ENCODE measurements at regions not wholly inside any gene's neighbourhood (a gene's known extent, or its start where the extent isn't known, plus 50 kb on each side); places are given as distances from the start of the nearest gene placed in this dataset.

GRCh38 chr2:226077841-226078240 lies 678.3 kb downstream of the NYAP2 start:
- no peak for DNase-seq (ENCODE audit: low read depth)

GRCh38 chr2:226077031-226077430 lies 677.5 kb downstream of the NYAP2 start:
- no peak for DNase-seq (ENCODE audit: low read depth)

GRCh38 chr2:226076529-226076928 lies 677.0 kb downstream of the NYAP2 start:
- DNase-seq (ENCODE audit: low read depth), result no peak

DNA sequence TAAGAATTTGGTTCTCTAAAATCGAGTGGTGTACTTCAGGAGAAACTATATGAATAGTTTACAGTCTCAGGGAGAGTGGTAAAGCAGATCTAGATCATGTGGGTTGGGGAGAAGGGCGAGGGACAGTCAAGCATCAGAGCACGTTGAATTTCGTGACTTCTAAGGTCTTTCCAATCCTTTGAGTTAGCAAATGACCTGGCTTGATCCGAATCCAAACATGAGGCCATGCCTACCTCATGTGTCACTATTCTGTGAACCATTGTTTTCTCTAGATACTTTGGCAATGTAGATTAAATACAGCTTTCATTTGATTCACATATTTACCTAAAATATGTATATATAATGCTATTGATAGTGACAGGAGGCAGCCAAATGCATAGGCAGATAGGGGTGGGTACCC lies 674.9 kb downstream of the NYAP2 start:
- no peak for DNase-seq (ENCODE audit: low read depth)

GRCh38 chr2:226073496-226074160 lies 674.1 kb downstream of the NYAP2 start:
- DNase-seq (ENCODE audit: low read depth), result no peak

DNA sequence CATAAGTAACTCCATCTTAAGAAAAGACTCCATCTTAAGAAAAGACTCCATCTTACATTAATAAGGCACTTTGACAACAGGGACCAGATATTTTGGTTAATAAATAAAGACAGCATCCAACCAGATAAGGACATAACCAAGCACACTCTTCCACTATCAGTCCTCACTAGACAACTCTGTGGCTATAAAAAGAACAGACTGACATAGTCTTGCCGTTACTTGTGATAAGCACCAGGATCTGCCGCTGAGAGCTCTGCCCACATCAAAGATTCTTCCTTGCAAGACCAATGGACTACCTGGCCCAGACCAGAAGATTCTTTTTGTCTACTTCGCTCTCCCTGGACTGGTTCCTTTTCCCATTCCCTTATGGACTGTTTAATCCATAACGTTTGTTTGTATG lies 667.4 kb downstream of the NYAP2 start:
- DNase-seq (ENCODE audit: low read depth), result no peak

DNA sequence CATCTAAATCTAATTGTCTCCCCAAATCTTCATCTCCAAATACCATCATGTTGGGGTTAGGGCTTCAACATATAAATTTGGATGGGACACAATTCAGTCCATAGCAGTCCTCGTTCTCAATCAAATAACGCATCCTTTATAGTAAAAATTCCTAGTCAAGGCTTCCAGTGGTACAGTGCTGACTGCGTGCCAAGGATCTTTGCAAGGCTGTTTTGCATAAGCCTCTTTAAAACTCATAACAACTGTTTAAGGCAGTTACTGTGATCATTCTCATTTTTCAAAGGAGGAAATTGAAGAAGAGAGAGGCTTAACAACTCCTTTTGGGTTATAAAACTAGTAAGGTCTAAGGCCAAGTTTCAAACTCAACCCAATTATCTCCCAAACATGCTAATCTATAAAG lies 666.9 kb downstream of the NYAP2 start:
- DNase-seq (ENCODE audit: low read depth), result no peak

DNA sequence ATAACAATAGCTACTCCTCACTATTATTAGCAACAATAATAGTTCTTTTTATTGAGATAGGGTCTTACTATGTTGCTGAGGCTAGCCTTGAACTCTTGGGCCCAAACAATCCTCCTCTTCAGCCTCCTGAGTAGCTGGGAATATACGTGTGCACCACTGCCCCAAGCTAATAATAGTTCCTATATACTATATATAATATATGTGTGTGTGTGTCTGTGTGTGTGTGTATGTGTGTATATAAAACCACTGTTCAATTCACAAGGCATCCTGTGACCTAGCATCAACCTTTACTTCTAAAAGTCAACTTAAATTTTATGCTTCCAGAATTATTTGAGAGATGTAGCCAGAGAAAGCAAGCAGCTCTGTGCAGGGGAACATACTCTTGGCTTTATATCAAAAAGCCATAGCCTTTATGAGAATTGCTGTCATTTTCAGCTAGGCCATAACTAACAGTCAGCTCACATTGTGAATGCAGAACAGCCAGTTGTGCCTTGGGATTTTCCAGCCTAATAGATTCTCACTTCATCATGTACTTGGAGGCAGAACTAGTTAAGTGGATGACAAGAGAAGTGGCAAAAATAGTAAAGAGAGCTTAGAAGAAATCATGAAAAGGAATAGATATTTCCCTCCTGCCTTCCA lies 665.5 kb downstream of the NYAP2 start:
- no peak for DNase-seq (ENCODE audit: low read depth)

DNA sequence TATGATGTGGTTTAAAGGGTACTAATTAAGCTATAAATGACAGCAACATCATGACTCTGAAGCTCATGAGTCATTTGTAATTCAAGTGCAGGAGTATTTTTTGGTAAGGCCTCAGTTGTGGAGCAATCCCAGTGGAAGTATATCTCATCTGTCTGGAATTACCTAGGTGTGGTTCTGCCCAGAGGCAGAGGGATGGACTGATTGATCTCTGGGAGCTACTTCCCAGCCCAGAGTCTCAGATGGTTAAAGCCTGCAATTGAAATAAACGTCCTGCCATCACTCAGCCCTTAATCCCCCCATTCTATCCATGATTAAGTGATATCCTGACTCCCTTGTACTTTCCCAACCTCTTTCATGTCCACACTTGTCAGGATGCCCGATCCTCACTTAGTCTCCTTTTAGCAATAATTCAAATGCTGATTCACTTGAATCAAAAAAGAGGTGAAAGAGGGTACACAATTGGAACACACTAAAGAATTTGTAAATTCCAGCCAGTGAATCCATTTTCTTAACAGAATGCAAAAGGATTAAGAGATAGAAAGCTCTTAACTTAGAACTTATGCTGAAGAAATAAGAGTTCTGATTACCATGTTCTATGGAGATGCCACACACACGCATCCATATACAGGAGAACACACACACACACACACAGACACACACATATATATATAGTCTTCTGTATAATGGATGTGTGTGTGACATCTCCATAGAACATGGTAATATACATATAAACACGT lies 664.4 kb downstream of the NYAP2 start:
- no peak for DNase-seq (ENCODE audit: low read depth)

- no peak for DNase-seq (ENCODE audit: low read depth)
Measured at GRCh38 chr2:226059961-226060627, 660.6 kb downstream of the NYAP2 start.

DNA sequence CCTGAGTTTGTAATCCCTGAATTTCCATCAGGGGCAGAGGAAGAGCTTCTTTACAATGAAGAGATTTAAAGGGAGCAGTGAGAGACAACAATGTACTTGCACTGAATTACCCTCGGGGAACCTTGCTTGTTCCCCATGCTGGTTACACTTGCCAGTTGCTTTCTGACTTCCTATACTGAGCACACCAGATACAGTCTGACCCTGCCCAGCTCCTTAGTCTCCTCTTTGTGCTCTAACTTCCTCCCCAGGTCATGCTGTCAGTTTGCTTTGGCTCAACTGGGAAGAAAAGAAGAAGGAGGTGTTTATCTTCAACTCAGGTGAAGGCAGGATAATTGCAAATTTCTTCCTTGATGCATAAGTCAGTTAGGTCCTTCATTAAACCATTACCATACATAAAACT lies 658.4 kb downstream of the NYAP2 start:
- DNase-seq (ENCODE audit: low read depth), result no peak

DNA sequence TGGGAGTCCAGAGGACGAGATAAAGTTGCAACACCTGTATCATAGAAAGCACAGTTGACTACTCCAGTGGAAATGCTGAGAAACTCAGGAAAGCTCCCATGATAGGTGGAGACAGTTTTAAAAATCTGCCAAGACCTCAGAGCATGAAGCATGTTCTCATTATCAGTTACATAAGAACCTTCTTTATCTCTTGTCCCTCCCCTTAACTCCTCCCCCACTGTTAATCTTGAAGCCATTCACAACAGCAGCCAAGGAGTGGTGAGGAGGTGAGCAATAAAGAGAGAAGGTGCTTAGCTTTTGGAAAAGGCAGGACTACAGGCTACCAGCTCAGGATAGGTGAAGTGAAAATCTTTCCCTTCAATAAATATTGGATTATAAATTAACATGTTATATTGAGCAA lies 657.9 kb downstream of the NYAP2 start:
- DNase-seq (ENCODE audit: low read depth), result no peak

DNA sequence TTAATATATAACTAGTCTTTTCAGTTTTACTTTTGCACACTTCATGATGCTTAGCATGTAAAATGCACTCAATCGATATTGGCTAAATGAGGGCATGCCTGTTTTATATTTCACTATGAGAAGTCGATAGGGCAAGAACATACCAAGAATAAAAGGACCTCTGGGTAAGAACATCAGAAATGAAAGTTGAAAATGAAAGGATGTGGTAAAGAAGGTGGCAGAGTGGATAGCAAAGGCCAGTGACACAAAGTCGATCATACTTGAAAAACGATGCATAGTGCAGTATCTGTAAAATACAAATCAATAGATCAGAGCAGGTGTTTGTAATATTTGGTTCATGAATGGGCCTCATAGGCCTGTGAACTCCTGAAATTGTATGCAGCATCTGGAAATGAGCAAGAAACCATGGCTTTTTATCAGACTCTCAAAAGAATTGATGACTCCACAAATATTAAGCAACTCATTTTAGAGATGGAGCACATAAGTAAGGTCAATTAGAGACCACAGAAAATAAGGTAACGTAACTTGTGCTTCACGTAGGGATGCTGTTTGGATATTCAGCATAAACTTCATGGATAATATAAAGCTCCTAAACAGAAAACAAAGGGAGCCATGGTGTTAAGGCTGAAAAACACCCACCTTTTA lies 653.4 kb downstream of the NYAP2 start:
- DNase-seq (ENCODE audit: low read depth), result no peak

GRCh38 chr2:226050822-226051221 lies 651.3 kb downstream of the NYAP2 start:
- DNase-seq (ENCODE audit: low read depth), result no peak

GRCh38 chr2:226048611-226049010 lies 649.1 kb downstream of the NYAP2 start:
- DNase-seq (ENCODE audit: low read depth), result no peak

GRCh38 chr2:226045080-226045479 lies 645.6 kb downstream of the NYAP2 start:
- DNase-seq (ENCODE audit: low read depth), result no peak

- no peak for DNase-seq (ENCODE audit: low read depth)
Measured at GRCh38 chr2:226040344-226040900, 640.9 kb downstream of the NYAP2 start.

DNA sequence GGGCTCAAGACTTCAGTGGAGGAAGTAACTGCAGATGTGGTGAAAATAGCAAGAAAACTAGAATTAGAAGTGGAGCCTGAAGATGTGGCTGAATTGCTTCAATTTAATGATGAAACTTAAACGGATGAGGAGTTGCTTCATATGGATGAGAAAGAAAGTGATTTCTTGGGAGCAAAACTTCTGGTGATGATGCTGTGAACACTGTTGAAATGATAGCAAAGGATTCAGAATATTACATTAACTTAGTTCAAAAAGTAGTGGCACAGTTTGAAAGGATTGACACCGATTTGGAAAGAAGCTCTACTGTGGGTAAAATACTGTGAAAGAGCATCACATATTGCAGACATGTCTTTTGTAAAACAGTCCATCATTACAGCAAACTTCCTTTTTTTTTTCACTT lies 638.0 kb downstream of the NYAP2 start:
- no peak for DNase-seq (ENCODE audit: low read depth)

DNA sequence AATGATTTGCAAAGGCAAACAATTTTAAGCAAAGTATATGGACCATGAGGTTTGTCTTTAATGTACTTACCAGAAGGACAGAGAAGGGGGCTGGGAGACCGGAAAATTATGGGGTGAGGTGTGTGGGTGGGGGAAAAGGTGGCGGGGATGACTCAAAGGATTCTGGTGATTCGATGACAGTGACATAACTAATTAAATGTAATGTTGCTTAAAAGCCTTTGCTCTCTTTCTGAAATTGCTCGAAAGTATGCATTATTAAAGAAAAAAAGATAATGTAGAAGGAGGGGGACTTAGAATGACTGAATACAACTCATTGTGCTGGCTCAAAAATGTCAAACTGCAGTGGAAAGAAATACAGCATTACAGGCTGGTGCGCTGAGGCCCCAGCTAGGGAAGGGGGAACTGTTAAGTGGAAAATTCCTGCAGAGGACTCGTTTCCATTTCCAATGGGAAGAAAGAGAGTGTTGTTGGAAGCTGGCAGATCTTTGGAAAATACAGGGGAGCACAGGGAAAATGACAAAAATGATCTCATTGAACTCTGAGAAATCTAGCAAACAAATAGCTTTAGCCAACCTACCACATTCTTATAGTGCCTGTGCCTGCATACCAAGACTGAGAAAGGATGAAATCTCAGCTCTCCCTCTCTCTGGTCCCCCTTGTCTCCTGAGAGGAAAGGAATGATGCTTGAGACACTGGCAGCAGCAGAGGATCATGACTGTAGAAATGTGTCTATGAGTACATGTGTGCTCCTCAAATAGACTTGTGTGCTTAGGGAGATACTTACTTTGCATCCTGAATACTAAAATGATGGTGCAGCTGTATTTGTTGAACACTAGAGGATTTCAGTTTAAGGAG lies 632.4 kb downstream of the NYAP2 start:
- DNase-seq (ENCODE audit: low read depth), result no peak

DNA sequence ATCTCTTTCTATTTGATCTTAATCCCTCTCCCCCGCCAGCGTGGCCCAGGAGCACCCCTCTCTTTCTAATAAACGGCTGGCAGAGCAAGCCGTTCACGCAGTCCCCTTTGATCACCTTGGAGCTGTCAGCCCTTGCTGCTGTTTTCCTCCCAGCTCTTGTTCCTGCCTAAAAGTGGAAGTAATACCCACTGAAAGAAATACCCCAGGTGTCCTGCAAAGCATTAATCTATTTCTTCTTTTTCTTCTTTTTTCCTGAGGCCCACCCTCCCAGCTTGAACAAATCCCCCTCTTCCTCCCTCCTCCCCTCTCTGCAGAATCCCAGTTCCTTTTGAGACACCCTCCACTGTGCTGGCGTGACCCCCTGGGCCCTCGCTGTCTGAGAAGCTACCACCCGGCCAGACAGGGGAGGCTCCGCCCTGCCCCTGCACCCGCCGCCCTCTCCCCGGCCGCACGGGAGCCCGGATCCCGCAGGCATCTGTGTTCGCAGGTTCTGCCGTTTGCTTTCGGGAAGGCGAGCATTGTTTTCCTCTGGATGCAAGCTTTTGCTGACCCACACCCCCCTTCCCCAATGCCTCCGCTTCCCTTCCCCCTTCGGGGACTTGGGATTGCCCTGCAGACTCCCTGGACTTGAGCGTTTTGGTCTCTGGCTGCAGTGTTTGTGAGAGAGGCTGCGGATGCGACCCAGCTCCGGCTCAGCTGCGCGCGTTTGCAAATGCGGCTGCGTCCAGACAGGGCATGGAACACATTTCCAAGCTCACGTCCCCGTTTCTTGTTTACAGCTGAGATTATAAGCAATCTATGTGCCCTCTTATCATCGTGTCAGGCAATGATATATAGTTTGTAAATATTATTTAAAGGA lies 631.5 kb downstream of the NYAP2 start:
- DNase-seq (ENCODE audit: low read depth), result no peak

All from stimulated activated CD8-positive, alpha-beta memory T cell treated with anti-CD3 and anti-CD28 coated beads, Interleukin-12 subunit alpha, Interleukin-12 subunit beta, amount 100 ng/mL, for 4 hours (primary cell).